ENCODE measurements at regions not wholly inside any gene's neighbourhood (a gene's known extent, or its start where the extent isn't known, plus 50 kb on each side); places are given as distances from the start of the nearest gene placed in this dataset.
"Not testable (repeated sequence)": the region's sequence is repeated elsewhere in the genome, so short reads cannot be mapped to it uniquely, and the experiment has no call there.

DNA sequence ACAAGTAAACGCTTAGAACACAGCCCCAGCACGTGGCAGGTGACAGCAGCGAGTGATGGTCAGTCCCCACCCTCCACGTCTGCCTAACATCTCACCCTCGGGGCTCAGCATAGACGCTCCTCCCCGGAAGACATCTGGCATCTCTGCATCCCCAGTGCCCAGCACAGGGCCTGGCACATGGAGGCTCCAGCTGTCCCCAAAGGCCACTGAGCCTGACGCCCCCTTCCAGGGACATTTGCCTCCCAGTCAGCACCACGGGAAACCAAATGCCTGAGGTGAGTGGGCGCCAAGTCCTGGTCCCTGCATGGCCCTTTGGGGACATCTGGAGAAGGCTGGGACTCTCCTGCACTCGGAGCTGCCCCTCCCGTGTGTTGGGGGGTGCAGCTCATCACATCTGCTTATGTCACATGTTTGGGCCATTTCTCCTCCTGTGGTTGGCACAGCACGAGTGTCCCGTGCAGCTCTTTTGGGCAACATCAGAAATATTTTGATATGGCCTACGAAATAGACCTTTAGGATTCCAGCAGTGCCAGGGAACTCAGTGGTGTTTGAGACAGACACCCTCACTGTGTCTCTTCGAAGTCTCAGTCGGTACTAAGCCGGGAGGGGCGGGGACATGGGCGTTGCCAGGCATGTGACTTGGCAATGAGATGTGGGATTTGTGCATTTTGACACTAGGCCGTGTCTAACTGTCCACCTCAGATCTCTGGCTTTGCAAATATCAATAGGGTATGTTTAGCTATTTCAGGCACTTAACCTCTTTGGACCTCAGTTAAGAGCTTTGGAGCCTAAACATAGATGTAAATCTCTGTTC is 315.0 kb downstream of the PTPRU start:
- no peak overlapping the region for H3K4me3 ChIP-seq (ENCODE audit: low read depth, low read length)
- no peak for DNase-seq (ENCODE audit: low read depth)
- TF ChIP-seq, protein P1, sequence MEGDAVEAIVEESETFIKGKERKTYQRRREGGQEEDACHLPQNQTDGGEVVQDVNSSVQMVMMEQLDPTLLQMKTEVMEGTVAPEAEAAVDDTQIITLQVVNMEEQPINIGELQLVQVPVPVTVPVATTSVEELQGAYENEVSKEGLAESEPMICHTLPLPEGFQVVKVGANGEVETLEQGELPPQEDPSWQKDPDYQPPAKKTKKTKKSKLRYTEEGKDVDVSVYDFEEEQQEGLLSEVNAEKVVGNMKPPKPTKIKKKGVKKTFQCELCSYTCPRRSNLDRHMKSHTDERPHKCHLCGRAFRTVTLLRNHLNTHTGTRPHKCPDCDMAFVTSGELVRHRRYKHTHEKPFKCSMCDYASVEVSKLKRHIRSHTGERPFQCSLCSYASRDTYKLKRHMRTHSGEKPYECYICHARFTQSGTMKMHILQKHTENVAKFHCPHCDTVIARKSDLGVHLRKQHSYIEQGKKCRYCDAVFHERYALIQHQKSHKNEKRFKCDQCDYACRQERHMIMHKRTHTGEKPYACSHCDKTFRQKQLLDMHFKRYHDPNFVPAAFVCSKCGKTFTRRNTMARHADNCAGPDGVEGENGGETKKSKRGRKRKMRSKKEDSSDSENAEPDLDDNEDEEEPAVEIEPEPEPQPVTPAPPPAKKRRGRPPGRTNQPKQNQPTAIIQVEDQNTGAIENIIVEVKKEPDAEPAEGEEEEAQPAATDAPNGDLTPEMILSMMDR (conservative IDR thresholded peaks at IDR 0.05; ENCODE audit: low read depth, low read length): no peak

DNA sequence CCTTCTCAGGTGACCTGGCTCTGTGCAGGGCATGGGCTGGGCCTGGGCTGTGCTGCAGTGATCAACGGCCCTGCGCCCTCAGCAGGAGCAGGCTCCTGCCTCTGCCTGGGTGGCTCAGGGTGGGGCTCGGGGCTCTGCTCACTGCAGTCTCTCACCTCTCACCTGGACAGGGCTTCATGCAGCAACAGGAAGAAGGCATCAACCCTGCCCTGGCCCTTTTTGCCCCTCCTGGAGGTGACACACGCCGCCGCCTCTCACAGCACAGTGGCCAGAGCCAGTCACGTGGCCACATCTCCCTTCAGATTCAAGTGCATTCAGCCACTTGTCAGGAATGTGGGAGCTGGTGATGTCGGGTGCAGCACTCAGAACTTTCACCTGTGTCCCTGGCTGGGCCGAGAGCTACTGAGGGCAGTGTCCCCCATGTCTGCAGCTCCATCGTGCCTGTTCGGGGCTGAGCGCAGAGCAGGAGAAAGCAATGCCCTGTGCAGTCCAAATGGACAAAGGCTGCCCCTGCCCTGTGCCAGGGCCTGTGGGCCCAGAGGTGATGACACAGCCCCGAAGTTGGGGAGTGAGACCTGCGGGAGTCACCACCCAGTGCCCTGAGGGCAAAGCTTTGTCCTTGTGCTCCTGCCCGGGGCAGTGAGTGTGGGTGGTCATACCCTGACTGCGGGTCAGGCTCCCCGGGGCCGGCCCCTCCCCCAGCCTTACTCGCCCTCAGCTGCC is 314.0 kb downstream of the PTPRU start:
- TF ChIP-seq, protein P1 (conservative IDR thresholded peaks at IDR 0.05; ENCODE audit: low read depth, low read length): no peak
- no peak for DNase-seq (ENCODE audit: low read depth)
- no peak overlapping the region for H3K4me3 ChIP-seq (ENCODE audit: low read depth, low read length)

DNA sequence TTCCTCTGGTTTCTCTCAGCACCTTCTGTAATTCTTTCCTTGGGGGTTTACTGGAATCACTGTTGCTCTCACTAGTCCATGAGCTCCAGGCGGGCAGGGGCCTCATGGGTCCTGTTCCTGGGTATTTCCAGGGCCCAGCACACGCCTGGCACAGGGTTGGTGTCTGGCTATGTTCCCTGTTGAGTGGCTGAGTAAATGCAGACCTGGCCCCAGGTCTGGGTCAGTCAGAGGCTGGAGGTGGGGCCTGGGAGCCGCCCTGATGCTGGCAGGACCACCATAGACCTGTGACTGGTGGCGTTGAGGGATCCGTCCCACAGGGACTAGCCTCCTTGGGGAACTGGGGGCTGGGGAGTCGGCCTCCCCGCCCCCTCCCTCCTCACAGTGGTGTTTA is 313.4 kb downstream of the PTPRU start:
- not testable (repeated sequence) for DNase-seq (ENCODE audit: low read depth); H3K4me3 ChIP-seq (ENCODE audit: low read depth, low read length)

DNA sequence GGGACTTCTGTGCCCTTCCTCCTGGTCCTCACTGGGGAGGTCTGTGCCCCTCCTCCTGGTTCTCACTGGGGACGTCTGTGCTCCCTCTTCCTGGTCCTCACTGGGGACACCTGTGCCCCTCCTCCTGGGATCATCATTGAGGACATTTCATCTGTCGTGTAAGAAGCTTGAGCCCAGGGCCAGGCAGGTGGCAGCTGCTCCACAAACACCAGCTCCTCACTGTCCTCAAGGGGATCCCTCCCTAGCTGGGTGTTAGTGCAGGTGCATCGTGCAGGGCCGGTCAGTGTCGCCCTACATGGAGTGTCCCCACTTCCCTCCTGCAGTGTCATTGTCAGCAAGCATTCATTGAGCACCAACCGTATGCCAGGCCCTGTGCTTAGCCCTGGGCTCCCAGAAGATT is 312.7 kb downstream of the PTPRU start:
- no peak for DNase-seq (ENCODE audit: low read depth)
- H3K4me3 ChIP-seq (ENCODE audit: low read depth, low read length): no peak overlapping the region
- TF ChIP-seq, protein P1 (conservative IDR thresholded peaks at IDR 0.05; ENCODE audit: low read depth, low read length): no peak

DNA sequence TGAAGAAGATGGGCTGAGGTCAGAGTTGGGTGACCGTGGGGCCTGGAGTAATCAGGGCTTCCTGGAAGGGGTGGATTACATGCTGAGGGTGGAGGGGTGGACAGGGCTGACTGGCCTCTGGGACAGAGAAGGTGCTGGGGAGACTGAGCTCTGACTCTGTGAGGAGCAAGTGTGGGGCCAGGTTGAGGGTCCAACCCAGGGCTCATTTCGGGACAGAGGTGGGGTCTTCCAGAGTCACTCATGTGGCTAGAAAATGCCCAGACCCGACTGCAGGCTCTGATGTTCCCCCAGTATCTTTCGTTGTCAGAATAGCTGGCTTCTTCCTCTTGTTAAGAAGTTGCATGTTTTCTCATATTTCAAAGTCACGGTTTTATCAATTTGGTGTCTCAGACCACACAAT is 311.8 kb downstream of the PTPRU start:
- TF ChIP-seq, protein P1 (conservative IDR thresholded peaks at IDR 0.05; ENCODE audit: low read depth, low read length): no peak
- H3K4me3 ChIP-seq (ENCODE audit: low read depth, low read length): no peak overlapping the region
- DNase-seq (ENCODE audit: low read depth): no peak

DNA sequence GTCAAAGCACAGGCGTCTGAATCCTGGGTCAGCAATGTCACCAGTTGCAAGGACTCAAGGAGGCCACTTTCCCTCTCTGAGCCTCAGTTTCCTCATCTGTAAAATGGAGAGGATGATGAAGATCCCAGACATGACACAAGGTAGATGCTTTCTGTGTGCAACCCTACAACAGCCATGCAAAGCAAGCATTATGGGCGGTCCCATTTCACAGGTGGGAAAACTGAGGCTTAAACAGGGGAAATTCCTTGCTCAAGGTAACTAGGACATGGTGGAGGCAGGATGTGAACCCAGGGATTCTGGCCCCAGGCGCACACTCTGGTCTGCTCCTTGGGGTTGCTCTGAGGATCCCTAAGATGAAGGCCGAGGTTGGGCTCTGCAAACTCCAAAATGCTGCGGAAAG is 311.0 kb downstream of the PTPRU start:
- H3K4me3 ChIP-seq (ENCODE audit: low read depth, low read length): no peak overlapping the region
- DNase-seq (ENCODE audit: low read depth): no peak
- TF ChIP-seq, protein P1 (conservative IDR thresholded peaks at IDR 0.05; ENCODE audit: low read depth, low read length): no peak

DNA sequence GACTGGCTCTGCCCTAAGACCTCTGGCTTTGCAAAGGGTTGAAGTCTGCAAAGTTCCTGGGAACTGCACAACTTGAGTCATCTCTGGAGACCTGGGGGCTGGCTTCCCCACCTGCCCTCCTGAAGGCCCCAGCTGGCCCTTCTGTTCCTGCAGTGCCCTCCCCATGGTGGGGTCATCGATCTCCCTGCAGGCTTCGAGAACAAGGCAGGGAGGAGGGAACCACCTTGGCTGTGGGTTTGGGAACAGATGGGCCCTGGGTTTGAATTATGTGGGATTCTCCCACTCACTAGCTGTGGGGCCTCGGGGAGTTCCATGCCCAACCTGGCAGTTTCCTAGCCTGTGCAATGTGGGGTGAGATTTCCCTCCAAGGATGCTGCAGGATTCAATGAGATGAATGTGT is 310.2 kb downstream of the PTPRU start:
- H3K4me3 ChIP-seq (ENCODE audit: low read depth, low read length): no peak overlapping the region
- TF ChIP-seq, protein P1 (conservative IDR thresholded peaks at IDR 0.05; ENCODE audit: low read depth, low read length): no peak
- no peak for DNase-seq (ENCODE audit: low read depth)

Measured in choroid plexus epithelial cell (primary cell).